Progenitor cell of endocrine pancreas (in vitro differentiated cells): ENCODE measurements at regions not wholly inside any gene's neighbourhood (a gene's known extent, or its start where the extent isn't known, plus 50 kb on each side); places are given as distances from the start of the nearest gene placed in this dataset.

Experiments used
- DNase-seq: peaks from one replicate; pipeline ENCODE4 v3.0.0; 2021; ENCODE audit warnings: low spot score; ENCODE audit not compliant: unreplicated experiment
- H3K27ac Mint-ChIP-seq: 2 replicates; pipeline ENCODE4 v1.8.0; 2021; ENCODE audit warnings: mild to moderate bottlenecking, moderate library complexity, mixed read lengths
- H3K27me3 Mint-ChIP-seq: 2 replicates; pipeline ENCODE4 v1.8.0; 2021; ENCODE audit warnings: mixed read lengths
- H3K36me3 Mint-ChIP-seq: 2 replicates; pipeline ENCODE4 v1.8.0; 2022; ENCODE audit warnings: mixed read lengths; ENCODE audit not compliant: insufficient read depth
- H3K4me1 Mint-ChIP-seq: 2 replicates; pipeline ENCODE4 v1.8.0; 2021; ENCODE audit warnings: low read depth, mixed read lengths
- H3K4me3 Mint-ChIP-seq: 2 replicates; pipeline ENCODE4 v1.8.0; 2021; ENCODE audit warnings: low read depth, mild to moderate bottlenecking, moderate library complexity, mixed read lengths
- H3K9me3 Mint-ChIP-seq: 2 replicates; pipeline ENCODE4 v1.8.0; 2021; ENCODE audit warnings: low read depth, mixed read lengths
- CTCF ChIP-seq: fragments of 200-600 bp; sonication (generic); IDR thresholded peaks from one replicate; pipeline ENCODE4 v1.5.0; 2021; ENCODE audit warnings: antibody characterized with exemption, mild to moderate bottlenecking; ENCODE audit not compliant: unreplicated experiment

- no peak for TF ChIP-seq CTCF
- H3K27me3 Mint-ChIP-seq = no peaks in the 10 kb centered on the region
- peaks cover 2% of the 10 kb centered on the region for H3K4me1 Mint-ChIP-seq
Observed at GRCh38 chrX:26952213-26952612, 510.9 kb downstream of the PPP4R3C start.

GRCh38 chrX:26927419-26927818 lies 535.7 kb downstream of the PPP4R3C start:
- no peaks in the 10 kb centered on the region for H3K27me3 Mint-ChIP-seq
- H3K27ac Mint-ChIP-seq = no peak overlapping the region
- H3K4me1 Mint-ChIP-seq = no peaks in the 10 kb centered on the region
- no peaks in the 10 kb centered on the region for H3K36me3 Mint-ChIP-seq
- no peak for DNase-seq
- no peak overlapping the region for H3K4me3 Mint-ChIP-seq
- H3K9me3 Mint-ChIP-seq = peaks cover 10% of the 10 kb centered on the region
- no peak for TF ChIP-seq CTCF

More at GRCh38 chrX:26952213-26952612, 510.9 kb downstream of the PPP4R3C start:
- Mint-ChIP-seq H3K27ac (no peak overlapping the region), H3K36me3 (no peaks in the 10 kb centered on the region), H3K4me3 (no peak overlapping the region), H3K9me3 (peaks cover 40% of the 10 kb centered on the region)
- DNase-seq = no peak

- DNase-seq = no peak
- no peak overlapping the region for H3K27ac Mint-ChIP-seq
- no peak overlapping the region for H3K4me3 Mint-ChIP-seq
- H3K4me1 Mint-ChIP-seq = no peaks in the 10 kb centered on the region
- TF ChIP-seq CTCF = no peak
- H3K9me3 Mint-ChIP-seq = peaks cover 9% of the 10 kb centered on the region
- no peaks in the 10 kb centered on the region for H3K36me3 Mint-ChIP-seq
- H3K27me3 Mint-ChIP-seq = no peaks in the 10 kb centered on the region
Observed at GRCh38 chrX:26925088-26925487, 538.1 kb downstream of the PPP4R3C start.

- TF ChIP-seq CTCF = no peak
- no peaks in the 10 kb centered on the region for H3K27me3 Mint-ChIP-seq
- DNase-seq = no peak
- H3K4me1 Mint-ChIP-seq = no peaks in the 10 kb centered on the region
- H3K27ac Mint-ChIP-seq = no peak overlapping the region
- no peaks in the 10 kb centered on the region for H3K36me3 Mint-ChIP-seq
- H3K9me3 Mint-ChIP-seq = peaks cover 9% of the 10 kb centered on the region
- H3K4me3 Mint-ChIP-seq = no peak overlapping the region
Observed at GRCh38 chrX:26922278-26922677, 540.9 kb downstream of the PPP4R3C start.

- Mint-ChIP-seq H3K4me1 (no peaks in the 10 kb centered on the region), H3K4me3 (no peak overlapping the region), H3K9me3 (peaks cover 12% of the 10 kb centered on the region), H3K27ac (no peak overlapping the region), H3K27me3 (no peaks in the 10 kb centered on the region), H3K36me3 (no peaks in the 10 kb centered on the region)
- TF ChIP-seq CTCF = peak; percentile 28
- no peak for DNase-seq
Observed at GRCh38 chrX:26918631-26919030, 544.5 kb downstream of the PPP4R3C start.
